GM11168 (cell line): ENCODE measurements at regions not wholly inside any gene's neighbourhood (a gene's known extent, or its start where the extent isn't known, plus 50 kb on each side); places are given as distances from the start of the nearest gene placed in this dataset.

Experiments
- in situ Hi-C: fragments of 300-500 bp; cut with MboI; formaldehyde crosslinking; loops from one replicate; pipeline ENCODE4 v1.12.0; 2022; ENCODE audit warnings: low sequenced_read_pairs; ENCODE audit not compliant: unreplicated experiment

- in situ Hi-C loops: loop anchor here (10.0 kb wide), 1 partner anchor 637 kb away; no protein-coding TSS in a partner anchor
Observed at GRCh38 chr2:118227698-118228508, 139.6 kb downstream of the INSIG2 start.

GRCh38 chr2:118225666-118226065, 137.4 kb downstream of the INSIG2 start:
- in situ Hi-C loops: loop anchor here (10.0 kb wide), 1 partner anchor 639 kb away; no protein-coding TSS in a partner anchor

- in situ Hi-C loops: loop anchor here (10.0 kb wide), 1 partner anchor 640 kb away; no protein-coding TSS in a partner anchor
Observed at GRCh38 chr2:118224895-118225311, 136.6 kb downstream of the INSIG2 start.

- in situ Hi-C loops: loop anchor here (10.0 kb wide), 1 partner anchor 641 kb away; no protein-coding TSS in a partner anchor
Observed at GRCh38 chr2:118223992-118224894, 136.0 kb downstream of the INSIG2 start.

- in situ Hi-C loops: loop anchor here (10.0 kb wide), 1 partner anchor 641 kb away; no protein-coding TSS in a partner anchor
Observed at GRCh38 chr2:118223511-118223991, 135.3 kb downstream of the INSIG2 start.

GRCh38 chr2:118222672-118223421, 134.6 kb downstream of the INSIG2 start:
- in situ Hi-C loops: loop anchor here (10.0 kb wide), 1 partner anchor 642 kb away; no protein-coding TSS in a partner anchor

- in situ Hi-C loops: loop anchor here (10.0 kb wide), 1 partner anchor 643 kb away; no protein-coding TSS in a partner anchor
Observed at GRCh38 chr2:118222273-118222594, 134.0 kb downstream of the INSIG2 start.

GRCh38 chr2:118221536-118222272, 133.4 kb downstream of the INSIG2 start:
- in situ Hi-C loops: loop anchor here (10.0 kb wide), 1 partner anchor 643 kb away; no protein-coding TSS in a partner anchor

GRCh38 chr2:118219611-118220010, 131.3 kb downstream of the INSIG2 start:
- in situ Hi-C loops: loop anchor here (10.0 kb wide), 1 partner anchor 645 kb away; no protein-coding TSS in a partner anchor

- in situ Hi-C loops: no loop called here
Observed at GRCh38 chr2:118216224-118216623, 128.0 kb downstream of the INSIG2 start.

GRCh38 chr2:118209727-118210126, 121.5 kb downstream of the INSIG2 start:
- in situ Hi-C loops: no loop called here

GRCh38 chr2:118207889-118208288, 119.6 kb downstream of the INSIG2 start:
- in situ Hi-C loops: no loop called here

GRCh38 chr2:118202707-118203303, 114.5 kb downstream of the INSIG2 start:
- in situ Hi-C loops: no loop called here

- in situ Hi-C loops: no loop called here
Observed at GRCh38 chr2:118198268-118198667, 110.0 kb downstream of the INSIG2 start.

- in situ Hi-C loops: no loop called here
Observed at GRCh38 chr2:118197011-118197675, 108.9 kb downstream of the INSIG2 start.

- in situ Hi-C loops: no loop called here
Observed at GRCh38 chr2:118190474-118190873, 102.2 kb downstream of the INSIG2 start.

GRCh38 chr2:118186858-118187254, 98.6 kb downstream of the INSIG2 start:
- in situ Hi-C loops: no loop called here
